Endothelial cell of umbilical vein (primary cell): ENCODE measurements at regions not wholly inside any gene's neighbourhood (a gene's known extent, or its start where the extent isn't known, plus 50 kb on each side); places are given as distances from the start of the nearest gene placed in this dataset.

ENCODE experiments used
- BruUV-seq: library from RNA; stranded (reverse); fragments of 400-500 nt; replicated peaks from 2 replicates; lab custom pipeline; 2021; lab: Mats Ljungman, UMichigan
- CTCF ChIA-PET: fragments of 300-600, 350-600 bp; sonication (Branson Sonifier 250); formaldehyde crosslinking; loops from one replicate; lab custom pipeline; 2021; ENCODE audit warnings: antibody characterized with exemption, inconsistent platforms; lab: Charles Lee
- POLR2A ChIA-PET: fragments of 300-600, 350-600 bp; sonication (Branson Sonifier 250); formaldehyde crosslinking; loops from one replicate; lab custom pipeline; 2021; ENCODE audit warnings: antibody characterized with exemption, inconsistent platforms; lab: Charles Lee
- DNase-seq: peaks from one replicate; pipeline ENCODE4 v3.0.0-alpha.2; 2011; ENCODE audit warnings: low read depth, low spot score
- FAIRE-seq: peaks from 2 replicates; lab custom pipeline; 2011; peaks lifted over from hg19 to GRCh38; lab: Jason Lieb, UNC
- H2AFZ ChIP-seq: 2 replicates; pipeline ENCODE4 v1.6.0; 2012; ENCODE audit warnings: low read depth, low read length, control low read depth, inconsistent platforms
- H3K27ac ChIP-seq: 2 replicates; pipeline ENCODE4 v1.5.1; 2011; ENCODE audit warnings: low read depth, mild to moderate bottlenecking, control low read depth, low read length, moderate library complexity; ENCODE audit not compliant: insufficient read depth
- H3K27me3 ChIP-seq, 2 experiments: 2 replicates each; pipeline versions ENCODE4 v1.6.0 to v1.6.1; 2011; ENCODE audit warnings: low read length in 2 of 2, mixed read lengths in 1 of 2; ENCODE audit not compliant: control insufficient read depth in 2 of 2, insufficient read depth in 2 of 2
- H3K36me3 ChIP-seq, 2 experiments: 2 replicates in 1 of 2; 3 replicates in 1 of 2; pipeline ENCODE4 v1.5.1; 2011; ENCODE audit warnings: low read length in 2 of 2, mild to moderate bottlenecking in 1 of 2, moderate library complexity in 1 of 2; ENCODE audit not compliant: control insufficient read depth in 2 of 2, insufficient read depth in 2 of 2; ENCODE audit errors: extremely low read depth in 1 of 2
- H3K4me1 ChIP-seq: 3 replicates; pipeline ENCODE4 v1.5.1; 2011; ENCODE audit warnings: mild to moderate bottlenecking, low read length; ENCODE audit not compliant: control insufficient read depth, insufficient read depth; ENCODE audit errors: extremely low read depth
- H3K4me2 ChIP-seq: 2 replicates; pipeline ENCODE4 v1.6.1; 2011; ENCODE audit warnings: low read length, control low read depth, mixed read lengths; ENCODE audit not compliant: insufficient read depth
- H3K4me3 ChIP-seq, 3 experiments: fragments of 200-600 bp in 1 of 3; sonication (generic), shearing (Covaris generic) in 1 of 3; replicated peaks in 1 of 3; 2 replicates each; pipeline ENCODE4 v1.5.1; 2011 to 2016; ENCODE audit warnings: control low read depth in 3 of 3, low read length in 3 of 3, mild to moderate bottlenecking in 2 of 3, inconsistent platforms in 1 of 3, low read depth in 1 of 3, moderate library complexity in 1 of 3; ENCODE audit not compliant: insufficient read depth in 1 of 3
- H3K79me2 ChIP-seq: 2 replicates; pipeline ENCODE4 v1.6.0; 2012; ENCODE audit warnings: low read length, inconsistent platforms; ENCODE audit not compliant: control insufficient read depth, insufficient read depth
- H3K9ac ChIP-seq: replicated peaks from 2 replicates; pipeline ENCODE3; 2011; ENCODE audit warnings: low read length, control low read depth; ENCODE audit not compliant: insufficient read depth; ENCODE audit errors: extremely low read depth
- H3K9me1 ChIP-seq: replicated peaks from 3 replicates; pipeline ENCODE4 v1.6.0; 2011; ENCODE audit warnings: mild to moderate bottlenecking, low read length; ENCODE audit not compliant: control insufficient read depth, insufficient read depth; ENCODE audit errors: extremely low read depth
- H3K9me3 ChIP-seq: replicated peaks from 2 replicates; pipeline ENCODE4 v1.5.1; 2012; ENCODE audit warnings: low read length, inconsistent platforms; ENCODE audit not compliant: control insufficient read depth, insufficient read depth
- H4K20me1 ChIP-seq: replicated peaks from 2 replicates; pipeline ENCODE3; 2011; ENCODE audit warnings: mild to moderate bottlenecking, low read length; ENCODE audit not compliant: control insufficient read depth, insufficient read depth; ENCODE audit errors: extremely low read depth
- CTCF ChIP-seq, 2 donors: IDR thresholded peaks; 1 replicate in 1 of 2; 2 replicates in 1 of 2; pipeline ENCODE4 v1.5.1; 2011; ENCODE audit warnings: low read length in 2 of 2, mild to moderate bottlenecking in 2 of 2, moderate library complexity in 2 of 2, control low read depth in 1 of 2, inconsistent platforms in 1 of 2, low read depth in 1 of 2; ENCODE audit not compliant: insufficient read depth in 1 of 2; ENCODE audit errors: extremely low read depth in 1 of 2
- EZH2 ChIP-seq: IDR thresholded peaks from 2 replicates; pipeline ENCODE4 v1.6.1; 2012; ENCODE audit warnings: borderline replicate concordance, low read depth, mild to moderate bottlenecking, moderate library complexity, low read length, inconsistent platforms; ENCODE audit not compliant: severe bottlenecking
- FOS ChIP-seq: IDR thresholded peaks from 2 replicates; pipeline ENCODE4 v1.6.1; 2011; ENCODE audit warnings: mild to moderate bottlenecking, low read length, moderate library complexity, borderline replicate concordance; ENCODE audit not compliant: insufficient read depth
- JUN ChIP-seq: IDR thresholded peaks from 2 replicates; pipeline ENCODE4 v1.6.1; 2011; ENCODE audit warnings: borderline replicate concordance, low read depth; ENCODE audit not compliant: insufficient read length, insufficient read depth
- MAX ChIP-seq: IDR thresholded peaks from 2 replicates; pipeline ENCODE4 v1.6.1; 2011; ENCODE audit not compliant: insufficient read depth, insufficient read length
- MYC ChIP-seq: IDR thresholded peaks from one replicate; pipeline ENCODE4 v1.6.1; 2011; ENCODE audit warnings: mild to moderate bottlenecking, low read depth, low read length
- POLR2A ChIP-seq: IDR thresholded peaks from 2 replicates; pipeline ENCODE4 v1.6.1; 2012; ENCODE audit warnings: low read depth, mild to moderate bottlenecking, control low read depth, low read length
- POLR2AphosphoS5 ChIP-seq: IDR thresholded peaks from 2 replicates; pipeline ENCODE4 v1.6.1; 2012; ENCODE audit warnings: low read depth, mild to moderate bottlenecking, control low read depth, low read length, moderate library complexity; ENCODE audit not compliant: insufficient read depth
- dilution Hi-C: fragments of 300-500 bp; cut with MboI; formaldehyde crosslinking; loops from one replicate; pipeline ENCODE4 v1.15.0; 2019; ENCODE audit warnings: low sequenced_read_pairs; ENCODE audit not compliant: extremely low pct_ligation_motif_present
- intact Hi-C: fragments of 100-400 bp; cut with micrococcal nuclease; formaldehyde crosslinking; loops from one replicate; pipeline ENCODE4 v1.10.0; 2022

DNA sequence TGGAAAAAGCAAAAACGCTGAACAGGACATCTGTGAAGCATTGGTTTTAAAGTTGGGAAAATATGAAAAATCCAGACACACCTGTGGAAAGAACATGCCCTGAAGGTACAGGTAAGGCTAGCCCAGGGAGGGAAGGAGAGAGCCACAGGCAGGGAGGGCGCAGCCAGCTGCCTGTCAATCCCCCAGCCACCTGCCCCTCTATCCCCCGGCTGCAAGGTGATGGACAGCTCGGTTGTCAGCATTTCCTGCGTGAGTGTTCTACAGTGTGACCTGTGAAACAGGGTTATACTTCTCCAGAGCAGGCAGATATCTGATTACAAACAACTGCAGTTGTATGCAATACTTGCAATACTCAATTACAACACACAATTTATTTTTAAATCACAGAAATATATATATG, 358.1 kb downstream of the SMOC2 start:
- no peaks in the 10 kb centered on the region for H4K20me1 ChIP-seq
- H3K27me3 ChIP-seq, result no peaks in the 10 kb centered on the region
- no peaks in the 10 kb centered on the region for H3K9me1 ChIP-seq
- CTCF ChIA-PET, result no interaction called here
- DNase-seq (no peak), FAIRE-seq (no peak)
- no peak overlapping the region for H2AFZ ChIP-seq
- POLR2A ChIA-PET, result no interaction called here
- TF ChIP-seq CTCF (IDR thresholded peaks at IDR 0.05; ENCODE audit: extremely low read depth in 1 of 2, insufficient read depth in 1 of 2, low read depth in 1 of 2, low read length in 2 of 2) (no peak), POLR2A (no peak), EZH2 (no peak), POLR2AphosphoS5 (no peak), MAX (no peak), MYC (no peak), FOS (no peak), JUN (no peak)
- H3K4me1 ChIP-seq, result no peaks in the 10 kb centered on the region
- H3K79me2 ChIP-seq, result no peaks in the 10 kb centered on the region
- no peaks in the 10 kb centered on the region for H3K36me3 ChIP-seq
- dilution Hi-C loops (no loop called here), intact Hi-C loops (no loop called here)
- H3K9ac ChIP-seq, result no peak overlapping the region
- no TSS peak for BruUV-seq
- H3K4me2 ChIP-seq, result no peak overlapping the region
- H3K27ac ChIP-seq, result no peak overlapping the region
- peaks cover 8% of the 10 kb centered on the region for H3K9me3 ChIP-seq
- no peak overlapping the region for H3K4me3 ChIP-seq
